ENCODE measurements at regions not wholly inside any gene's neighbourhood (a gene's known extent, or its start where the extent isn't known, plus 50 kb on each side); places are given as distances from the start of the nearest gene placed in this dataset.

GRCh38 chr7:109641445-109641844, 1071.8 kb downstream of the DNAJB9 start:
- TF ChIP-seq, protein P1, sequence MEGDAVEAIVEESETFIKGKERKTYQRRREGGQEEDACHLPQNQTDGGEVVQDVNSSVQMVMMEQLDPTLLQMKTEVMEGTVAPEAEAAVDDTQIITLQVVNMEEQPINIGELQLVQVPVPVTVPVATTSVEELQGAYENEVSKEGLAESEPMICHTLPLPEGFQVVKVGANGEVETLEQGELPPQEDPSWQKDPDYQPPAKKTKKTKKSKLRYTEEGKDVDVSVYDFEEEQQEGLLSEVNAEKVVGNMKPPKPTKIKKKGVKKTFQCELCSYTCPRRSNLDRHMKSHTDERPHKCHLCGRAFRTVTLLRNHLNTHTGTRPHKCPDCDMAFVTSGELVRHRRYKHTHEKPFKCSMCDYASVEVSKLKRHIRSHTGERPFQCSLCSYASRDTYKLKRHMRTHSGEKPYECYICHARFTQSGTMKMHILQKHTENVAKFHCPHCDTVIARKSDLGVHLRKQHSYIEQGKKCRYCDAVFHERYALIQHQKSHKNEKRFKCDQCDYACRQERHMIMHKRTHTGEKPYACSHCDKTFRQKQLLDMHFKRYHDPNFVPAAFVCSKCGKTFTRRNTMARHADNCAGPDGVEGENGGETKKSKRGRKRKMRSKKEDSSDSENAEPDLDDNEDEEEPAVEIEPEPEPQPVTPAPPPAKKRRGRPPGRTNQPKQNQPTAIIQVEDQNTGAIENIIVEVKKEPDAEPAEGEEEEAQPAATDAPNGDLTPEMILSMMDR (IDR thresholded peaks at IDR 0.05; ENCODE audit: insufficient read depth, low read length) = no peak
- TF ChIP-seq POLR2AphosphoS5 (IDR thresholded peaks at IDR 0.05; ENCODE audit: low read depth) (no peak), REST (IDR thresholded peaks at IDR 0.05; ENCODE audit: insufficient replicate concordance, low read depth) (no peak), SPI1 (IDR thresholded peaks at IDR 0.05; ENCODE audit: borderline replicate concordance, low read depth) (no peak), GABPA (IDR thresholded peaks at IDR 0.05; ENCODE audit: low read depth) (no peak)

Data from HL-60 (cell line).